ENCODE measurements at regions not wholly inside any gene's neighbourhood (a gene's known extent, or its start where the extent isn't known, plus 50 kb on each side); places are given as distances from the start of the nearest gene placed in this dataset.

DNA sequence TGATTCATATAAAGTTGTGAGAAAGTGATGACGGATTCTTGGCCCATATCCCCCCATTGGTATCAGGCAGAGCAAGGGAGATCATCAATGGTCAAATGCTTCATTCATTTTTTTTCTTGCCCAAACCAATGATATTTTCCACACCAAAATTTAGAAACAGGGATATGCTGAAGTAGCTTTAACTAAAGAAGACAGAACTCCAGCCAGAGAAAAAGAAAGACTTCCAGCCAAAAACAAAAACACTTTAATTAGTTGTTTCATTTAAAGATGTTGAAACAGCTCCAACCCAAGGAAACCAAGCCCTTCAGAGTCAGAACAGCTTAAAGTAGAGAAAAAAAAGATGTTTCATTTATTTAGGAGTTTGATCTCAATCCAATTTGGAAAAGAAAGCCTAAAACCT, 358.9 kb upstream of the NBEA start:
- no peak for ATAC-seq

DNA sequence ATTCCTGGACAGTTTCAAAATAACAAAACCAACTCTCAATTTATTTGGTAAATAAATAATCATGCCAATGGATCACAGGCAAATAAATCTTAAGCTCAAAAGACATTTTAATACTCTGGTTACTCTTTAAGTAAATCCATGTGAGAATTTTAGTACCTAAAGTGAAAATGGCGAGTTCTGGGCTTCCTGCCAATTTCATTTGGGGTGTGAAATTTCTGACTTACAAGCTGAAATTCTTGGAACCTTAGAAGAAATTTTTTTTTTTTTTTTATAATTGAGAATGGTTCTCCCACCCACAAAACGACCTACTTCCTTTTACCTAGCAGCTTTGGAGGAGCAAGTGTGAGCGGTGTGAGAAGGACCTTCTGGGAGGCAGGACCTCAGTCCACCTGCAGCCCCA, 354.5 kb upstream of the NBEA start:
- ATAC-seq: no peak

DNA sequence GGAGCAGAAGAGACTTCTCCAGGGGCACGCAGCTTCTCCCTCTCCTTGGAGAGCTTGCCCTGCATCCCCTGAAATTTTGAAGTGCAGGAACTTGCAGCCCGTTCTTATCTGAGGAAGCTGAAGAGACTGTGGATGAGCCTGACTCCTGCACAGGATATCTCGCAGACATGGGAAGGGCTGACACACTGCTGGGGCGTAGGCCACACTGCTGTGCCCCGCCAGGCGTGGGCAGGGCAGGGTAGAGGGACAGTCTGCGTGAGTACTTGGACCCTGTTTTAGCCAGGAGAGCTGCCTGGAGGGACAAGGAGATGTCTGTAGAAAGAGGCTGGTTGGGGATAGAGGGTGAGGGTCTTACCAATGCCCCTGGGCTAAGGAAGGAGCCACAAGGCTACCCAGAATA, 353.7 kb upstream of the NBEA start:
- no peak for ATAC-seq

DNA sequence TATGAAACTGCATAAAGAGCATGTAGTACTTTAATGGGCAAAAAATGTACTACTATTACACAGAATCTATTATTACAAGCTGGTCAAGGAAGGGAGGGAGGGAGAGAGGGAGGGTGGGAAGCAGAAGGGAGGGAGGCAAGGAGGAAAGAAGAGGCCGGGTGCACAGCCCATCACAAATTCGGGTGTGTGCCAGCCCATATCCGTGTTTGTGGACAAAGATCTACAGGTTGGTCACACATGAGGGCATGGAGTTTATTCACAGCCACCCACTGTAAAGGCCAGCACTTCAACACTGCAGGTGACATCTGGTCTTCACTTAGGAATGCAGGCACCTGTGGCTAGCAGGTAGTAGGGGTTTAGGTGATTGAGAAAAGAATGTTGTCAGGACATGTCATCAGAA, 352.5 kb upstream of the NBEA start:
- ATAC-seq: no peak

DNA sequence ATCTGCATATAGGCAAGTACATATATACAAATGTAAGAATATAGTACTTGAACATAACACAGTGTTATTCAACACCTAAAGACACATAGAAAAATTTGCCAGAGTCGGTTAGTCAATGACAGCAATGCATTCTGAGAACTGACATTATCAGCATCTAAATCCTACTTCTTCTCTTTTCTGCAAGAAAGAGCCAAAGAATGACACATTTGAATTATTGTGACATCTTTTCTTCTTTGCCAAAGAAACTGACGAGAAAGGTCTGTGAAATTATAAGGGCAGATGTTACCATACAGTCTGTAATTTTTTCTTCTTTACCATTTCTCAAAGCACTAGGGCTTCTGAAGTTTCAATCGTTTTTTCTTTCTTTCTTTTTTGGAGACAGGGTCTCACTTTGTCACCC, 350.9 kb upstream of the NBEA start:
- ATAC-seq: no peak

DNA sequence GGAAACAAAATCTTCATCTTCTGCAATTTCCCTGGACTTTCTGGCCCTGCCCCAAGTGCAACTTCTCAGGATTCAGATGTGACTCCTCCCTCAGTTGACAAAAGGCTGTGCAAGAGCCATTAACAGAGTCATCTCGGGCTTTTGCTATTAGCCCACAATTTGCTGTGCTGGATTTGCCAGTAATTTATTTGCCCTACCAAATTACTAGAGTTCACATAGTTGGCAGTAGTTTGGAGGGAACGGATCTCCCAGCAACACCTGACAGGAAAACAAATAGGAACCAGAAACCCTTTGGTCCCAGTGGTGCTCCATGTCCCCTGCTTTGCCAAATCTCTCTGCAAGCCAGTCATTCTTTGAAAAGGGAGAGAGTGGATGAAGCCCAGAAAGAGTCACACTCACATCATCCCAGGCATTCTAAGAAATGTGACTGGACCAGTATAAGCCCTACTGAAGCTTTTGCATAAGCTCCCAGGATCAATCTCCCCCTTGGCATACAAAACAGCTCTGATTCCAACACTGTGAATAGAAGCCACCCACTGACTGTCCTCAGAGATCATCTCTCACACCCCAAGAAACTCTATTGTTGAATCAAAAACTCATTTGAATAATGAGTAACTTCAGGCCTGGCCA, 350.1 kb upstream of the NBEA start:
- no peak for ATAC-seq

DNA sequence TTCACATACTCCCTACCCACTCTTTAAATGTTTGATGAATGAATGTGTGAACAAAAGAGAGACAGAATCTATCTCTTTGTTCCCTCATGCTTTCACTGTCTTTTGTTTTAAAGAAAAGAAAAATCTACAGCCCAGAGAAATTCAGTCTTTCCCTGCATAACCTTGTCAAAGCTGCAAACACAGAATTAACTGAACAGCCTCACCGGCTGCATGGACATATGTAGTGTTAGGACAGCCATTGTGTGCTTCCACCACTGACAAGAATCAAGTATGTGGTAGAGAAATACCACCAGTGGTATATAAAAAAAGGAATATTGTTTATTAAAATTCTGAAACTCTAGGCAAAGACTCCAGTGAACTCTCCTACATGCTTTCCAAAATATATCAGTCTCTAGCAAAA, 348.4 kb upstream of the NBEA start:
- ATAC-seq: no peak

DNA sequence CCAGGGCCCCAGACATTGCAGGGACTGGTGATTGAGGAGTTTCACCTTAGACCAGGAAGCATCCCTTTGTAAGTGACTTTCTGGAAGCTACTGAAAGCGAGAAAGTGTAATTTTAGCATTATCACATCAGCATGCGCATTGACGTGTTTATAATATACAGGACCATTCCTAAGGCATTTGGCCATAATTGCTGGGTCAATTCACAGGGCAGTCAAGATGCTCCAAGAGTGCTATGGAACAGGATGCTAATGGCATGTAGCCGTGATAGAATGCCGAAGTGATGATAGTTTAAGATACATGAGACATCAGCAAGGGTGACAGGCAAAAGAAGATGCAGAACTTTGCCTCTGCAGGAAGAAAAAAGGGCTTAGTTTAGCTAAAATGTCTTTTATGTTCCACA, 347.6 kb upstream of the NBEA start:
- no peak for ATAC-seq

DNA sequence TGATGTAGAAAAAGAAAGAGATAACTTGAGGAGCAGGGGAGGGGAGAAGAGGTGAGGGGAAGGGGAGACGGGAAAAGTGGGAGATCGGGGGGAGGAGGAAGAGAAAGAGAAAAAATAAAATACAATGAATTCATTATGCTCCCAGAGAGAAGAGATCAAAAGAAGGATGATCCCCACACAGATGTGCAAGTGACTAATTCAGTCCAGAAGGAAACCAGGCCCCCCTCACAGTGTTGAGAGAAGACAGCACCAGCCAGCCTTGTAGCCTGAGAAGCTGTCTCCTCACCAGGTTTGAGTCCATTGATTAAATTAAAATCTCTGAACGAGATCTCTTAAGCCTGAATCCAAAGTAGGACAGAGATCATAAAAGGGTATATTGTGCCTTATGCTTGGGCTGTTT, 333.7 kb upstream of the NBEA start:
- ATAC-seq: no peak

DNA sequence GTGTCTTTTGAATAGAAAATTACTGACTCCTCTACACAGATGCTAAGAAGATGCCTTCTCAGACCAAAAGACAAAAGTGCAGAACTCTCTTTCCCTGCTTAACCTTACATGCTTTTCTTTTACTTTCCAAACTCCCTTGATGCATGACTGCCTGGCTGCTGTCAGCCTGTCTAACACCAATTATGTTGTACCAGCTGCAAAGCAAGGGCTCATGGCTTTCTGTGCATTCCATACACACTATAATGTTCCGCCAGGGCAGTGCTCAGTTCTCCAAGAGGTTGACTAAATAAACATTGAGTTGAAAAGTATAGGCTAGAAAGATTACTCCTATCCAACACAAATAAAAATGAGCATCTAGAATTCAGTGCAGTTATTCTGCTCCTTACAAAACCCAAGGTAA, 330.4 kb upstream of the NBEA start:
- ATAC-seq: no peak

DNA sequence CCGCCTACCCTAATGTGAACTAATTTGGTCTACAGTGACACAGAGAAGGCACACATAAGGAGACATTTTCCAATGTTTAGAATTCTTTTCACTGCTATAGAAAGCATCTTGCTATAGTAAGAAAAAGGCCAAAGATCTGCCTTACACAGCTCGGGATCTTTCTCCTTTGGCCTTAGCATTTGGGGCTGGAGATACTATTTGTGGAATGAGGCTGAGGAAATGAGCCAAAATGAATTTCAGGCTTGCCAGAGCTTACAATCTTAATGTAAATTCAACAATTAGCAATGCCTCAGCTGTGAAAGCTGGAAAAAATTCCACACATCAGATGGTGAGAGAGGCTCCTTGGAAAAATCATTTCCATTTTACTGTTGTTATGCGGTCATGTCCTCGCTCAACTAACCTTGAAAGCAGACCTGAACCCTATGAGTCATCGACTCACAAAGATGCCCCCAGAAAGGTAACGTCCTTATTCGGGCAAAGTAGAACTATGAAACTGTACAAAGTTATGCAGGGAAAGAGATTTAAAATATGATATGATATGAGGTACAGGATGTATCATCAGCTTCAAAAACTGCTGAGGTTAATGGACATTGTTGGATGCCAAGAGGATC, 324.5 kb upstream of the NBEA start:
- ATAC-seq: no peak

DNA sequence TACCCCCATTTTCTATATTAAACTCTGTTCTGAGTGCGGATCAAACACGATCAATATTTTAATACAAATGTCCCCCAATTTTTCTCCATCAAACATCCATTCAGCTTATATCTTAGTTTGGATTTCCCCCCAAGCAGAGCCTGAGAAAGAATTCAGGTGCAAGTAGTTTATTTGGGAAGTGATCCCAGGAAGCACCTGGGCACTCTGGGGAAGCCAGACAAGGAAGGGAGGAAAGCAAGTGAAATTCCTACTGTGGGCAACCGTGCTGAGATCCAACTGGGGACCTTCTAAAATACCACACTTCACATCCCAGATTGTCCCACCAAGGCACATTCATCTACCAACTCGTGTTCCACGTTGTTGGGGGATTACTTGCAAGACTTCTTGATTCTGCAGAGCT, 323.4 kb upstream of the NBEA start:
- ATAC-seq: no peak

DNA sequence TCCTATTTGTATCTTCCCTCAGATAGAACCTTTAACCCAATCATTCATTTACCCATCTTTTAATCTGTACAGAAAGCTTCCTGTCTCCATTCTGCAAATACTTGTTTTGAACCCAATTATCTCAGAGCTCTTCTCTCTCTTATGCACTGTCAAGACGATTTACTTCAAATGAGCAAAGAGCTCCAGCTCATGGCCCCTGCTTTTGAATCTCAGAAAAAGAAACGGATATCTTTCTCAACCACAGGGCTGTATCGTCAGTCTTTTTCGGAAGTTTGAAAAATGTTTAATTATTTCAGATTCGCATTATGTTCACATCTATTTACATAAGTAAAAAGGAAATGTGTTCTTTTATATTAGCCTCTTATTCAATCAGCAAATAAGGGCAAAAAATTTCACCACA, 322.7 kb upstream of the NBEA start:
- ATAC-seq: no peak

DNA sequence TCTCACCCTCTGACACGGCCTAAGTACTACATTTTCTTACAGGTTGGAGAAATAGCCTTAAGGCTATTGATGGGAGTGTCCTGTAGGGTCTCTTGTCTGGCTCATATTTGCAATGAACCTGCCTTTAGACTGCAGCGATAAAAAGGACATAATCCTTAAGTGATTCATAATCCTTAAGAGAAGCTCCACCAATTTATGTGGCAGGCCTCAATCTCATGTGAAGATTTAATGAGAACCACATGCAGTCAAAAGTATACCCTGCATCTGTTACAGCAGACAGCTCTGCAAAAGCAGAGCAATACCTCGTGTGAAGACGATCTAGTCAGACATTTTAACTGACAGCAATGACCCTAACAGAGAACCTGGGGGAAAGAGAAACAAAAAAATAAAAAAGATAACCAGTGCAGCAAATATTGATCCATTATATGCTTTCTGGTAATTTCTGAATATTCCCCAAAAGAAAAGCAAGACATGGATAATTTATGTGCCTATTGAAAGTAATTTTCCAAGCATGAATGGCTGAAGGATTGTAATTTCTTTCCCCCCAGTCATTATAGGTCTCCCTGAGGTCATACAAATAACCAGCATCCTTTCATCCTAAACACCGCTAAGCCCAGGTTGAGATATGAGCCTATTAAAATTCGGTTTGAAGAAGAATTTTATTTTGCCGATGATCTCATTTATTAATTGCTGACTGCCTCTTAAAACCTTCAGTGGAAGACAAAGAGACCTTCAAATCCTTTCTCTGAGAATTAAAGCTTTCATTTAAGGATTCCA, 321.8 kb upstream of the NBEA start:
- ATAC-seq: no peak

DNA sequence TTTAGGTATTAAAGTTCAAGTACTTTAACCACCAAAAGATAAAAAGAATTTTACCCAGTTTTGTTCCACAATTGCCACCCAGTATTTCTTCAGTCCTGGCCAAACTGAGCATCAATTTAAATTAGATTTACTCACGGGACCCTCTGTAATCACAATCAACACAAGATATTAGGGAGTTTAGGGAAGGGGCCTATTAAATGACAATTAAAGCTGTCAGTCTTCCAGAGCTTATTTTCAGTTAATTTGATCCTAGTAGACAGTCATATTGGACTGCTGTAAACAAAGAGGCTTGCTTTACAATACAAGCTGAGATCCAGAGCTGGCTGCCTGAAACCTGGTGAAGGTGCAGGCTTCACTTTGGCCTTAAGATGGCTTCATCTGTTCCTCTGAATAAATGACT, 321.2 kb upstream of the NBEA start:
- ATAC-seq: no peak

DNA sequence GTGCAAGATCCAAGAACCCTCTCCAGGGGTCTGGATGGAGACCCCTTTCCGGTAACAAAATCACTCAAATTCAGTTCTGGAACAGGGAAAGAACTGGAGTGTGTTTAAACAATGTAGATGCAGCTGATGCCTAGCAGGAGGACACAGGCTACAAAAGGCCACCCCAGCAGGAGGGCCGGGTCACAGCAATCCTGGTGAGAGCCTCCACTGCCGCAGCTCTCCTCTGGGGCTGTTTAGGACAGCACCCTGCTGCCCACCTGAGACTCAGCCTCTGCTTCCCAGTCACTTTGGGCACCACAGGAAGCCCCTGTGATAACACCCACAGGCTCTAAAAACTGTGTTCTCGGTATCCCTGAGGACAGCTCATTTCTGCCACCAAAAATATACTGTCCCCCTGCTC, 318.7 kb upstream of the NBEA start:
- ATAC-seq: no peak

DNA sequence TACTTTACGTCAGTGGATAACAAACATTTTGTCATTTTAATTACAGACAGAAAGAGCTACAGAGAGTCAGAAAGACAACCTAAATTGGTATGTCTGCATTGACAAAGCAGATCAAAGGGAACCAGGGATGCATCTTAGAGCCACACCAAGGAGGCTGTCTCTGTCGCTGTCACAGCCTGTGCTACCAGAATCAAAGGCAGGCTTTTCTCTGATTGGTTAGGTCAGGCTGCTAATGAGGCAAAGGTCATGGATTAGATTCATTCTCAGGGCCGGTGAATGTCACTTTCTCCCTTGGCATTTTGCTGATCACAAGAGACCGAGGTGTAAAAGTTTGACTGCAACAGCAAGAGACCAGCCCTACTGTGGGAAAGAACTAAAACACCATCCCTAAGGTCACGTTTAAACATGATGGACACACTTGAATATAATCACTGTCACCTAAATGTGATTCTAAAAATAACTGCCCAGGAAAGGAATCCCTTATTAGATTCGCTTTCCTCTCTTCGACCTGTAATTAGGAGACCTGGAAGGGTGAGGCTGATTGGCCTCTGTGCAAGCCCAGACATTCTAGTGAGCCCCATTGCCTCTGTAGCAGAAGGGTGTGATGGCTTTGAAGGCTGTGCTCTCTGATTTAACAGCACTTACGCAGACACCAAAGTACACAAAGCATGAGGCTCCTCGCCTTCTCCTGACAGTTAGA, 314.4 kb upstream of the NBEA start:
- no peak for ATAC-seq

DNA sequence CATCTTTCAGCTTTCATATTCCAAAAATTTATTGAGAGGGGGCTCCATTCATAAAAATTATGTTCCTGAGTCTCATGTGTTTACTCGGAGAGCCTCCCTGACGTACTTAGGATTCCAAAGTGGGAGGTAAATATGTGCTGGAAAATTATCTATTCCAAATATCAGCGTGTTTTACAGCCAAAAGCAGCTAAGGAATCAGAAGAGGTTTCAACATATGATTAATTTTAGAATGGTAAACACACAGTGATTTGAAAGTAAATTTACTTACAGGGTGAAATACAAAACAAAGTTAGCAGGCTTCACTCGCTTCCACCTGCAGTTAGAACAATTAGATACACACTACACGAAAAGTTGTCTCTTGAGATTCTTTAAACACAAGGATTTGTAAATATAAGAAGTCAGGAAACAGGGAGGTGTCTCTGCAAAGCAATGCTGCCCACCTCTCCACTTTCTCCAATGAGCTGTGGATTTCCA, 313.8 kb upstream of the NBEA start:
- ATAC-seq: no peak

DNA sequence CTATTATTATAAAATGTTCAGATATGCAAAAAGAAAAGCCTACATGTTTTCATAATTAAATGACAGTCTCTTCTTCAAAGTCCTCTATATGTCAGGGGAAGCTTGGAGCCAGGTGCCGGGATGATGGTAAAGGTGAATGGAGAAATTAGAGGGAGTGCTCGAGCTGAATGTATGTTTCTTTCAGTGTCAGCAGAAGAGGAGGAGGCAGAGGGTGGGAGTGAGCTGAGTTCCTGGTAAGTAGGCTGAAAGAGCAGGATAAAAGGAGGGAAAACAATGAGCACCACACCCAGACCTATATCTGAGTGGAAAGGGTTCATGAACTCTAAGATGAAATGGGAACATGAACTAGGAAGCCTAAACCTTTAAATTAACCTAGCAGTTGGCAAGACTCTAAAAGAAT, 307.6 kb upstream of the NBEA start:
- no peak for ATAC-seq

DNA sequence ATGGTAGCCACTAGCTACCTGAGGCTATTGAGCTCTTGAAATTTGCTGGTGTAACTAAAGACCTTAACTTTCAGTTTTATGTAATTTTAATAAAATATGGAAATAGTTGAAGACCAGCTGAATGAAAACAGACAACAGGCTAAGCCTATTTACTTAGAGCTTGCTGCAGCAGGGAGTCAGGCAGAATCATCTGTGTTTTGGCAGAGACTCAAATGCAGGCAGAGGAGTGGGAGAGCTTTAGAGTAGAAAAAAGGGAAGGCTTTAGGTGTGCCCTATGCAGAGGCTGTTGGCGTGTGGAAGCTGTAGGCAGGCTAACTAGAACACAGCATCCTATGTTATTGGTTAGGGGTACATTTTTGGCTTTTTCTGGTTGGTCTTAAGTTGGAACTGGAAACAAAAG, 304.9 kb upstream of the NBEA start:
- ATAC-seq: no peak

DNA sequence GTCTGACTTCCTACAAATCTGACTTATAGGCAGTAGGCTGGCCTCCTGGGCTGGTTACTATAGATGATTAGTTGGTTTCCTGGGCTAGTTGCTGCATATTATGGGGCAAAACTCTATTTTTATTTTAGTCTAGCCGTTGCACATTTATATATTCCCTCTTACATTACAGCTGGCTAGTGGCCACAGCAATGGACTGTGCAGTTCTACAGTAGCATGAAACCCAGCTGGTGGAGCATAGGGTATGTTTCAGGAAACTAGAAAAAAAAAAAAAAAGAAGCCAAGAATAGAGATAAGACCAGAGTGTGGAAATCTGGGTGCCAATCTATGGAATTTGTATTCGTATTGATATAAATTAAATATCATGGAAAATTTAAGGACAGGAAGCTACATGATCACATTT, 304.4 kb upstream of the NBEA start:
- ATAC-seq: no peak

DNA sequence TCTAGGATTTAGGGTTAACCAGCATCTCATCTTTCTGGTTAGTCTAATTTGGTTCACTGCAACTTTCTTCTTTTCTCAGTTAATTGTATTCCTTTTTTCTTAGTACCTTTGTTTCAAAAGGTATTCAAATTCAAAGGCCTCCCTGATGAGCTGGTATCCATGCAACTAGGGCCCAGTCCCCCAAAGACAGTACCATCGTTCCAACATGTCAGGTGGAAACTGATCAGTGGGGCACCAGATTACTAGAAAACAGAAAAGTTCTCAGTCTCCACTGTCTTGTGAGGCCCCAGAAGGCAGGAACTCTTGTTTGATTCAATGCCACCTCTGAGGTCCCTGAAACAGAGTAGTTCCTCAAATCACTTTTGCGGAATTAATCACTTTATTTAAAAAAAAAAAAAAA, 303.2 kb upstream of the NBEA start:
- no peak for ATAC-seq

DNA sequence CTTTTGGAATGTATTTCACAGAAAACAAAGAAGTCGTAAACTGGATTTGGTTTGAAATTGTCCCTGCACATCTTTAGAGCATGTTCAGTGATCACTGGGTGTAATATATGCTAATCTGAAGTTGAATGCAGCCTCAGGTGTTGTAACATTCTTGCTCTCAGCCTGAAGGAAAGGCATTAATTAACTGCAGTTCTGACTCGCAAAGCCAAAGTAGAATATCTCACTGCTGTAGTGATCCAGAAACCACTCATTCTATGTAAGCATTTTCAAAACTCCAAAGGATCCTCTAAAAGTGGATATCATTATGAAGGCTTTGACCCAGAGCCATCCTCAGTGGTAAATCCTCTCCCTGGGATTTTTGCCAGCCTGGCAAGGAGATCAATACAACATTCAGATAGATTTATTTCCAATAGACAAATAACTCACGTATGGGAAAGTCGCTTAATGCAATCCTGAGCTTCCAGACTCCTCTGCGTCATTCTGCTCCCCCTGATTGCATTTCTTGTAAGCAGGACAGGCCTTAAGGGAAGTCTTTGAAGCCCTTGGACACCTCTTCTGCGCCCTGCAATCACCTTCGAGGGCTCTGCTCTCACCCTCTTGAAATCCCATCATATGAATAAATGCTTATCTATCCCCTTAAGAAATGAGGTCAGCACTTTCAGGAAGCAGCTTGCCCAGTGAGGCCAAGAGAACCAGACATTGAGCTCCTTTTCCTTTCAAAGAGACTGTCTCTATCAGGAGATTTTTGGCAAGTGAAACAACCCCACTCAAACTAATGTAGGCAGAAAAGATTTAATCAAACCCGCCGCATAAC, 301.7 kb upstream of the NBEA start:
- ATAC-seq: no peak

Data from activated CD4-positive, CD25-positive, alpha-beta regulatory T cell treated with anti-CD3 and anti-CD28 coated beads, Interleukin-2, amount 50 U/mL, for 24 hours (primary cell).